GM19238 (cell line): ENCODE measurements at regions not wholly inside any gene's neighbourhood (a gene's known extent, or its start where the extent isn't known, plus 50 kb on each side); places are given as distances from the start of the nearest gene placed in this dataset.
"Not testable (repeated sequence)": the region's sequence is repeated elsewhere in the genome, so short reads cannot be mapped to it uniquely, and the experiment has no call there.

Experiments used
- DNase-seq: peaks from one replicate; pipeline ENCODE4 v3.0.0; 2011; ENCODE audit warnings: low spot score; ENCODE audit not compliant: insufficient read length

- no peak for DNase-seq
Observed at GRCh38 chr1:60891281-60891680, 191.1 kb upstream of the NFIA start.

DNA sequence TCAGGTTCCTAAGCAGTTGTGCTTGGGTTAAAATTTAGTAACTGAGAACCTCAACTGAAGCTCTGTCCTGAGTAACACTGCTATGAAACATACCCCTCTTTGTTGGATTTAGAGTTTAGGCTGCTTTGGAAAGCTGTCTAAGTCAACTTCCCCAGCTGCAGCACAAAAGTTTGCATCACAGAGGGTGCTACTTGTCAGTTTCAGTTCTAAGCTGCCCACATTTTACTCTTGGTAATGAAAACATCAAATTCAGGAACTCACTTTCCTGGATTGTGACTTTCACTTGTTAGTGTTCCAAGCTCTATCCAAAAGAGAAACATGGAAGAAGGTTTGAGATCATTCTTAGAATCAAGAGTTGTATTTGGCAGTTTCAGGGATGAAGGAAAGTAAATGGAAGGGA is 191.7 kb upstream of the NFIA start:
- no peak for DNase-seq

DNA sequence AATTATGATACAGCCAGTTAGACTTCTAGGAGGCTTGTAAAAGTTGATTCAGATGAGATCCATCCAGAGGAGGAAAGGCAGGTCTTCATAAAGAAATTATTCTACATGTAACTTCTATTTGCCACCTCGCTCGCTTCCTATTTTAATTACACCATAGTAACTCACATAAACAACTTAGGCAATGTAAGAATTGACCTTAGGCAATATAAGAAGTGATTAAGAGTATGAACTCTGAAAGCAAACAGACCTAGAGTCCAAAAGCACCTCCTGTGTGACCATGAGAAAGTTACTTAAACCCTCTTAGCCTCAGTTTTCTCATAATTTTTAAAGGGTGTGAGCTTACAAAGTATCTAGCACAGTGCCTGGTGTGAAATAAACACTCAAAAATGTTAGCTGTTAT is 192.7 kb upstream of the NFIA start:
- DNase-seq, result no peak

- DNase-seq, result no peak
Observed at GRCh38 chr1:60888126-60888525, 194.2 kb upstream of the NFIA start.

DNA sequence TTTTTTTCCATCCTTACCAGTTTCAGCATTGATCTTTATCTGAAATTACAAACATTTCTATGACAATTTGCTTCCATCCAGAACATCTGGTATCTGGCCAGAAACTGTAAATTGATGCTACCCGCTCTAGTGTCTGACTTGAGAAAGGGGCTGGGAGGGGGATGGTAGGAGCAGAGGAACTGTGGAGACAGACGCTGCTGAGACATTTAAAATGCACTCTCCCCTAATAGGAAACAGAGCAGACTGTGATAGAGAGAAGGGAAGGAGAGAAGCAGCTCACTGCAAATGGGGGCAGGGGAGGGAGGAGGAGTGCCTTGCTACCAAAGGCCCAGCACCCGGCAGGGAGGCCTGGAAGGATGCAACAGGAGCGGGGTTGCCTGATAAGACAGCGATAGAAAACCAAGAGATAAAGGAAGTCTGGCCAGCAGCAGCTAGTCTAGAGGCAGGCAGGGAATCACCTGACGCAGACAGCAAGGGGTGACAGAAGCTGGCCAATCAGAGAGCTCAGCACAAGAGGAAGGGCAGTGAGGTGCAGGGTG is 195.5 kb upstream of the NFIA start:
- no peak for DNase-seq

DNA sequence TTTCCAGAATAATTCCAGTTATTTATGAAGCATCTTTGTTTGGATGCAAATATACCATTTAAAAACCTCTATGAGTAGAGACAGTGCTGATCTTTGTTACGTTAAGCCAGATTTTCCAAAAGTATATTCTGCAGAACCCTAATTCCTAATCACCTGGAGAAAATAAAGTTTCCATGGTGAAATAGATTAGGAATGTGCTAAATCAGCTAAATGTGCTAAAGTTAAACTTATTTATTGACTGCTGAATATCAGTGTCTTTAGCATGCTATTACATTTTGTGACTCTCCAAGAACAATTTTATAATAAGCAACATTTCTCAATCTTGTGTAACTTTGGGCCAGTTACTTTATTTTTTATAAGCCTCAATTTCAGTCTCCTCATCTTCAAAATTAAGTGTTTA is 196.3 kb upstream of the NFIA start:
- DNase-seq, result no peak

GRCh38 chr1:60880202-60880601 is 202.2 kb upstream of the NFIA start:
- DNase-seq, result no peak

DNA sequence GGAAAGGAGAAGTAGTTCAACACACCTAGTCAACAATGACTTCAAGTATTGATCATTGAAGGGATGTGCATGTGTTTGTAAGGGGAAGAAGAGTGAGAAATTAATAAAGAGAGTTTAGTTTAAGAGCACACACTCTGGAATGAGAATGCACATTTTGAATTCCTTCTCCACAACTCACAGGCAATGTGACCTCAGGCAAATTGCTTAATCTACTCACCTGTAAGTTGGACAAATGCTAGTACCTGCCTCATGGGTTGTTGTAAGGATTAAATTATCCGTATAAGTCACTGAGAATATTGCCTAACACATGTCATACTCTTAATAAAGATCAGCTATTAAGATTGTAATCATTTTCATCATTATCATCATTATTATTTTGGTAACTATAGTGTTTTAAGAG is 204.0 kb upstream of the NFIA start:
- DNase-seq, result no peak

GRCh38 chr1:60877376-60877775 is 205.0 kb upstream of the NFIA start:
- no peak for DNase-seq

GRCh38 chr1:60876952-60877351 is 205.4 kb upstream of the NFIA start:
- DNase-seq, result no peak

- no peak for DNase-seq
Observed at GRCh38 chr1:60875138-60875537, 207.2 kb upstream of the NFIA start.

- no peak for DNase-seq
Observed at GRCh38 chr1:60874718-60875117, 207.6 kb upstream of the NFIA start.

DNA sequence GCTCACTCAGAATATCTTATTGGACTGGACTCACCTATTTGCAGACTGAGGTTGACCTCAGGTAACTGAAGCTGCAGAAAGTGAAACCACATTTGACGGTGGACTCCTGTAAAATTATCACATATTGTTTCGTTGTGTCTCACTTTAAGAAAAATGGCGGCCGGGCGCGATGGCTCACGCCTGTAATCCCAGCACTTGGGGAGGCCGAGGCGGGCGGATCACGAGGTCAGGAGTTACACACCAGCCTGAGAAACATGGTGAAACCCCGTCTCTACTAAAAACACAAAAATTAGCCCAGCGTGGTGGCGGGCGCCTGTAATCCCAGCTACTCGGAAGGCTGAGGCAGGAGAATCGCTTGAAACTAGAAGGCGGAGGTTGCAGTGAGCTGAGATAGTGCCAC is 209.0 kb upstream of the NFIA start:
- DNase-seq, result not testable (repeated sequence)

DNA sequence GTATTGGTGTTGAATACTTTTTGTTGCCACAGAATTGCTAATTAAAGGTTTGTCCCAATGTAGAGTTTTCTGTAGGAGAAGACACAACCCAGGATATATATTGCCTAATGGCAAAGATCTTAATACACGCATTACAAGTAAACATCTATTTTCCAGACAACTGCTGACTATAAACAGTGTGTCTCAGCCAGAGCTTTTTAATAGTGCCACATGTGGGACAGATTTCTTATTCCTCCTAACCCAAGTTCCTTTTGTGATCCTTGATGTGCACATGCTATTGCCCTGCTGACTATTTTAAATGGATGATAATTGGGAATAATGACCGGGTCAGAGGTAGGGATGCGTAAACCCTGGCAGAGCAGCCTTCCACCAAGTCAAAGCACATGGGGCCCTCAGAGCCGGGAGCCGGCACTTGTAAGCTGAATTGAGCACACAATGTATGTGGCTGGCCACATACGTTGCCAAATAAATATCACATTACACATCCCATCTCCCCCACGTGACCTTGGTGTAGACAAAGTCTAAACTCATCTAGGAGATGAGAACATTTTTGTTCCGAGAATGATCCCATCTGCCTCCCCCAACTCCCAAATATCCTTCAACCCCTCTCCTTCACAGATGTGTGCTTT is 209.8 kb upstream of the NFIA start:
- DNase-seq, result no peak

DNA sequence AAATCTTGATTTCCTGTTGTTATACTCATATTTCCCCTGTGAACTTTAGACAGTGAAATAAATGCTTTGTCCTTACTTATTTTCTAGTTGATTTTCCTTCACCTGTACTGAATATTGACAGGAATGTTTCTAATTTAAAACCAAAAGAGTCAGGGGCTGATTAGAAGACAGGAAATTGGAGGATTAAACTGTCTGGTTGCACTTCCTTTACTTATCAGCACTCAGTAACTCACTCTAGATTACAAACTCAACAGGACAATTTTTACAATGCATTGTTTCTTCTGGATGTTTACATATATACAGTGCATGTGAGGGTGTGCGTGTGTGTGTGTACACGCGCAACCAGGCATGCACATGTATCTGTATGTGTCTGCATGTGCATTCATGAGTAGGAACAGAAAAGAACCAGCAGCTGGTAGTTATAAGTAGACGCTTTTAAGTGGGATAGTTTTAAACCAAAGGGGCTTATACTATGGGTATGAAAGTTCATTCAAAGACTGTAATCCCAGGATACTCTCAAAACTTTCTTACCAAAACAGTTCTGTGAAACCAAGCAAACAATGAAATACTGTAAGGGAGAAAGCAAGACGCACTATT is 212.0 kb upstream of the NFIA start:
- DNase-seq, result no peak

DNA sequence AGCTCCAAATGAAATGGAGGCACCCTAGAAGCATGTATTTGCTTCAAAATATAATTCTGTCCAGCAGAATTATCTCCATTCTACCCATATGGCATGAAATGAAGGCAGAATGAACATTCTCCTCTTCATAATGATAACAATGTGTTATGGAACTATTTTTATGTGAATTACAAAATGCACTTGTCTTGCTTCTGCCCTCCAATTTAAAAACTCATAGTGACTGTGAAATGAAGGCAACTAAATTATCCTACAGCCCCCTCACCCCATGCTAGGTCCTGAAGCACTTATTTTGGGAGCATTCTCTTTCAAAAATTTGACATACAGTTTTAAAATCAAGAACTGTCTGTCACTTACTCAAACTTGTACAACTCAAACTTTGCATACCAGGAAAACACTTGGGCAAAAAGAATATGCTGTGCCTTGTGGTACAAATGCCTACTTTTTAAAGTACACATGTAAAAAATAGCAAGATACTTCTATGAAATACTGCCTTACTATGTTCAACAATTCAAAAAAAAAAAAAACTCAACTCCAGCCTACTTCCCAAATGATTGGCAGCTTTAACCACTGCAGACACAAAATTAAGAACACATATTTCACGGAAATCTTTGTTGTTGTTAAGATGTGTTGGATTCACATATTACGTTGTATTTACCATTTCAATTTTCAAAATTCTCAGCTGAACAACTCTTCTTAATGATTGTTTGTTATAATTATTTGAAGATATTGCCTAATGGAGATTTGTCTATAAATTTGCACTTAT is 213.3 kb upstream of the NFIA start:
- DNase-seq, result no peak

- no peak for DNase-seq
Observed at GRCh38 chr1:60867782-60868181, 214.6 kb upstream of the NFIA start.

DNA sequence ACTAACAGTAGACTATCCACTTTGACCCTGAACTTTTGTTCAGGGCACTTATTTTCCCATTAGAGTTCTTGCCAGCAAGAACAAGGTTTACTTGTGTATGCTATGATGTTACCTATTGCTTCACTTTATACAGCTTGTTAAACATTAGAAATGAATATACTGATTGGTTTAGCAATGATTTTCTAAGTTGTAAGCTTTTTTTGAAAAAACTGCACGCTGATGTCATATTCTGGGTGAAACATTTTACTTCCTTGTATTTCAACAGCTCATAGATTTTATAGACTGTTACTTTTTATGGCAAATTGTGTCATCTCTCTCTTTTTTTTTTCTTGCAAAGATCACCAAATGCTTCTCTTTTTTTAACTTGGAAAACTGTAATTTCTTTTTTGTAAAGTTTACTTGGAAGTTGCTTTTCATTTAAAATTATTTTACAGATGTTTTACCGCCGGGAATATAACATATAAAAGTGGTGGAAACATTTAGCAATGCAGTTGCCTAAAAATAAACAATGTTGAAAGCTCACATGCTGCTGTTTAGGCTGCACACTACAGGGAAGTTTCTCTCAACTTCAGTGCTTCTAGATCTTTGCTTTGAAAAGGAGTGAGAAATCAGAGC is 215.3 kb upstream of the NFIA start:
- no peak for DNase-seq

DNA sequence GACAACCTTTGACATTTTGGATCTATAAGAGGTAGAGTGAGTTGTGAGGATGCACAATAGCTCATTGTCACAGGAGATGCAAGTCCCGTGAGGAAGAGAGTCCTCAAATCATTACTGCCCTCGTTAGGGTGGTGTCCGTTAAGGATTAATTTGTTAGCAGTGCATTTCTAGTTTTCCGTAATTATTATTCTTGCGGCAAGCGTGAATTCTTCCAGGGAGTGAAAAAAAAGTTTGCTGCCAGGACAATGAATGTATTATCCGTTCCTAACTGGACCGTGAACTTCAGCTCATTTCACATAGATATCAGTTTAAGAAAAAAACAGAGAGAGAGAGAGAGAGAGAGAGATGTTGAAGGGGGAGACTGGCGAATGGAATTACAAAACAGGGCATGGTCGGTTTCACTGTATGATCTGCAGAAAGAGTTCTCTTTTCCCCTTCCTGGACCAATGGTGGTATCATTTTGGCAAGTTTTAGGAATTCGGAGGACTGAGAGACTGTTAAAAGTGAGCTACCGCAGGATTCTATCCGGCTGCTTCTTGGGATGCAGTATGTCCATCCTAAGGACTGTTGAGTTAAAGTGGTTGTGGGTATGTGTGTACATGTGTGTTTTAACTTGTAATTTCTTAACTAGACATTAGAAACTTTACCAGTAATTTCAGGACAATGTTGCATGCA is 216.0 kb upstream of the NFIA start:
- no peak for DNase-seq

DNA sequence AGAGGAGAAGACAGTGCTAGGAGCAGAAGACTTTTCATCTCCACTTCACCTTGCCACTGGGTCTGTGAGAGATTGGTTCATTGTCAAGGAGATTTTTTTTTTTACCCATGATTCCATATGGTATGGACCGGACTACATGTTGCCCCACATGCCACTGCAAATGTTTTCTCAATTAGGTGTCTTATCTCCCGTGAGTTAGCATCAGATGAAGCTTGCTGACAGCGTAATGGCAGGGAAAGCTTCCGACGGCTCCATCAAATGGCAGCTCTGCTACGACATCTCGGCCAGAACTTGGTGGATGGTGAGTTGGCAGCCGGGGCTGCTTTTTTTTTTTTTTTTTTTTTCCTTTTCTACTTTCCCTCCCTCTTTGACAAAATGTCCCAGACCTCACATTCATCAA is 217.2 kb upstream of the NFIA start:
- DNase-seq, result no peak

- DNase-seq, result no peak
Observed at GRCh38 chr1:60864722-60865121, 217.6 kb upstream of the NFIA start.

DNA sequence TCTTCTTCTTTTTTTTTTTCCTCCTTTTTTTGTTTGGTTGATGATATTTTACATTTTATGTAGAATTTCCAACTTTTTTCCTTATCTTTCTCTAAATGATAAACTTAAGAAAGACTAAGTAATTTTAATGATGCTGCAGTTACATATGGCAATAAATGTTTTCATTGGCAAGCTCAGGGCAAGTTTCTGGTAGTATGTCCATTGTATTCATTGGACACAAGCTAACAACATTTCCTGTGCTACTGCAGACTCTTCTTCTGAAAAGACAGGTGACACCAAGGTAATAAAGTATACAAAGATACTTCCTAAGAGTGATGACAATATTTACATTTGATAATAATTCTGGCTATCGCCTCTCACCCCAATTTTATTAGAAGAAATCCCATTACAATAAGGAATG is 219.2 kb upstream of the NFIA start:
- DNase-seq, result no peak
